Natural killer cell treated with Interleukin-12 subunit alpha and Interleukin-12 subunit beta and Interleukin-15 and Interleukin-18, amount 100 ng/mL, for 72 hours (primary cell): ENCODE measurements at regions not wholly inside any gene's neighbourhood (a gene's known extent, or its start where the extent isn't known, plus 50 kb on each side); places are given as distances from the start of the nearest gene placed in this dataset.
A peak's percentile ranks its signal among the peaks of the same experiment; 100 is the strongest.

Source experiments
- ATAC-seq, 2 donors: fragments of 150-1000 bp; cut with Tn5 transposase in 1 of 2; sonication (Bioruptor Pico), chemical (Tn5 transposase) in 1 of 2; 2 replicates each; pipeline ENCODE4 v1.10.0; 2021
- DNase-seq: peaks from one replicate; pipeline ENCODE4 v3.0.0; 2022; ENCODE audit warnings: low spot score
- H3K27ac Mint-ChIP-seq, 2 donors: 1 replicate in 1 of 2; 2 replicates in 1 of 2; pipeline ENCODE4 v1.8.0; 2022; ENCODE audit warnings: mixed read lengths in 2 of 2, mild to moderate bottlenecking in 1 of 2, moderate library complexity in 1 of 2
- H3K27me3 Mint-ChIP-seq, 2 donors: 1 replicate in 1 of 2; 2 replicates in 1 of 2; pipeline ENCODE4 v1.8.0; 2022; ENCODE audit warnings: mixed read lengths in 2 of 2
- H3K36me3 Mint-ChIP-seq: one replicate; pipeline ENCODE4 v1.8.0; 2022; ENCODE audit warnings: mixed read lengths
- H3K4me1 Mint-ChIP-seq, 2 donors: 1 replicate in 1 of 2; 2 replicates in 1 of 2; pipeline ENCODE4 v1.8.0; 2022; ENCODE audit warnings: low read depth in 2 of 2, mixed read lengths in 2 of 2, mild to moderate bottlenecking in 1 of 2
- H3K4me3 Mint-ChIP-seq: one replicate; pipeline ENCODE4 v1.8.0; 2022; ENCODE audit warnings: mixed read lengths
- H3K9me3 Mint-ChIP-seq: 2 replicates; pipeline ENCODE4 v1.8.0; 2022; ENCODE audit warnings: mixed read lengths

- Mint-ChIP-seq H3K27ac (no peak overlapping the region), H3K9me3 (no peaks in the 10 kb centered on the region), H3K27me3 (peaks cover 0 to 9% of the 10 kb centered on the region in 2 donors), H3K4me1 (no peaks in the 10 kb centered on the region), H3K4me3 (no peak overlapping the region), H3K36me3 (no peaks in the 10 kb centered on the region)
- ATAC-seq = peak in 1 of 2 donors; percentile 49
- peak; percentile 65 for DNase-seq
Observed at GRCh38 chr1:99180343-99180808, 83.9 kb upstream of the PLPPR4 start.

- DNase-seq (no peak), ATAC-seq (no peak)
- Mint-ChIP-seq H3K27ac (no peak overlapping the region), H3K4me1 (no peaks in the 10 kb centered on the region), H3K27me3 (peaks cover 0 to 9% of the 10 kb centered on the region in 2 donors), H3K4me3 (no peak overlapping the region), H3K9me3 (no peaks in the 10 kb centered on the region), H3K36me3 (no peaks in the 10 kb centered on the region)
Observed at GRCh38 chr1:99180915-99181314, 83.4 kb upstream of the PLPPR4 start.

GRCh38 chr1:99181892-99182291 lies 82.4 kb upstream of the PLPPR4 start:
- Mint-ChIP-seq H3K9me3 (no peaks in the 10 kb centered on the region), H3K4me1 (no peaks in the 10 kb centered on the region), H3K36me3 (no peaks in the 10 kb centered on the region), H3K27ac (no peak overlapping the region), H3K4me3 (no peak overlapping the region), H3K27me3 (peaks cover 0 to 9% of the 10 kb centered on the region in 2 donors)
- DNase-seq = no peak
- ATAC-seq = no peak

- no peaks in the 10 kb centered on the region for H3K4me1 Mint-ChIP-seq
- no peaks in the 10 kb centered on the region for H3K36me3 Mint-ChIP-seq
- H3K27ac Mint-ChIP-seq = no peak overlapping the region
- DNase-seq (no peak), ATAC-seq (no peak)
- H3K27me3 Mint-ChIP-seq = no peaks in the 10 kb centered on the region
- no peaks in the 10 kb centered on the region for H3K9me3 Mint-ChIP-seq
- H3K4me3 Mint-ChIP-seq = no peak overlapping the region
Observed at GRCh38 chr1:99185196-99185595, 79.1 kb upstream of the PLPPR4 start.

- ATAC-seq = no peak
Observed at GRCh38 chr1:99193431-99193830, 70.9 kb upstream of the PLPPR4 start.

GRCh38 chr1:99198393-99198792 lies 65.9 kb upstream of the PLPPR4 start:
- no peak for ATAC-seq
- no peaks in the 10 kb centered on the region for H3K4me1 Mint-ChIP-seq

More at GRCh38 chr1:99193431-99193830, 70.9 kb upstream of the PLPPR4 start:
- Mint-ChIP-seq H3K9me3 (peaks cover 3% of the 10 kb centered on the region), H3K36me3 (no peaks in the 10 kb centered on the region), H3K4me1 (no peaks in the 10 kb centered on the region), H3K27me3 (peaks cover 0 to 10% of the 10 kb centered on the region in 2 donors), H3K27ac (no peak overlapping the region), H3K4me3 (no peak overlapping the region)
- no peak for DNase-seq

GRCh38 chr1:99207216-99207615 lies 57.1 kb upstream of the PLPPR4 start:
- Mint-ChIP-seq H3K27me3 (no peaks in the 10 kb centered on the region), H3K27ac (no peak overlapping the region), H3K36me3 (no peaks in the 10 kb centered on the region), H3K4me1 (no peaks in the 10 kb centered on the region), H3K9me3 (no peaks in the 10 kb centered on the region), H3K4me3 (no peak overlapping the region)
- no peak for ATAC-seq
- no peak for DNase-seq

More at GRCh38 chr1:99198393-99198792, 65.9 kb upstream of the PLPPR4 start:
- Mint-ChIP-seq H3K36me3 (no peaks in the 10 kb centered on the region), H3K27ac (no peak overlapping the region), H3K4me3 (no peak overlapping the region), H3K9me3 (no peaks in the 10 kb centered on the region), H3K27me3 (no peaks in the 10 kb centered on the region)
- DNase-seq = no peak
